GM23248 (cell line): ENCODE measurements at regions not wholly inside any gene's neighbourhood (a gene's known extent, or its start where the extent isn't known, plus 50 kb on each side); places are given as distances from the start of the nearest gene placed in this dataset.

Experiments used
- EZH2 ChIP-seq: fragments of 200-600 bp; sonication (generic); IDR thresholded peaks from 2 replicates; pipeline ENCODE4 v1.6.1; 2018; ENCODE audit warnings: antibody characterized with exemption, mild to moderate bottlenecking; ENCODE audit not compliant: insufficient read depth, poor library complexity, severe bottlenecking
- EZH2phosphoT487 ChIP-seq: fragments of 200-600 bp; sonication (generic); IDR thresholded peaks from 2 replicates; pipeline ENCODE4 v1.6.1; 2018; ENCODE audit warnings: antibody characterized with exemption, moderate library complexity, mild to moderate bottlenecking, low read depth; ENCODE audit not compliant: insufficient read depth

- TF ChIP-seq EZH2 (no peak), EZH2phosphoT487 (no peak)
Measured at GRCh38 chr3:30549600-30549999, 56.8 kb upstream of the TGFBR2 start.
